GM12878 (cell line): ENCODE measurements at regions not wholly inside any gene's neighbourhood (a gene's known extent, or its start where the extent isn't known, plus 50 kb on each side); places are given as distances from the start of the nearest gene placed in this dataset.

Experiments
- ATAC-seq: fragments of 200-7000 bp; cut with Tn5 transposase; 3 replicates; pipeline ENCODE4 v1.9.1; 2020; ENCODE audit warnings: mild to moderate bottlenecking, moderate library complexity
- BruUV-seq: library from RNA; stranded (reverse); fragments of 400-500 nt; replicated peaks from 2 replicates; lab custom pipeline; 2021; lab: Mats Ljungman, UMichigan
- CTCF ChIA-PET: fragments of 300-600 bp; sonication (Branson Sonifier 250); formaldehyde crosslinking; extraction: SDS; loops from one replicate; lab custom pipeline; 2021; ENCODE audit warnings: inconsistent platforms; lab: Yijun Ruan, JAX
- POLR2A ChIA-PET: fragments of 350-600 bp; formaldehyde crosslinking; extraction: SDS; loops from one replicate; lab custom pipeline; 2021; ENCODE audit warnings: inconsistent platforms; lab: Charles Lee
- RAD21 ChIA-PET: fragments of 300-600 bp; sonication (Branson Sonifier 250); formaldehyde crosslinking; loops from one replicate; lab custom pipeline; 2023; ENCODE audit warnings: antibody characterized with exemption; ENCODE audit not compliant: unreplicated experiment; lab: Charles Lee
- SMC1A ChIA-PET: fragments of 300-600 bp; sonication (Branson Sonifier 250); formaldehyde crosslinking; loops from one replicate; lab custom pipeline; 2023; ENCODE audit not compliant: unreplicated experiment, uncharacterized antibody; lab: Charles Lee
- DNase-seq: peaks from one replicate; pipeline ENCODE4 v3.0.0-alpha.2; 2011; ENCODE audit warnings: low read depth, low spot score
- FAIRE-seq: peaks from 3 replicates; lab custom pipeline; 2011; peaks lifted over from hg19 to GRCh38; lab: Jason Lieb, UNC
- H2AFZ ChIP-seq: 2 replicates; pipeline ENCODE4 v1.6.0; 2011; ENCODE audit warnings: low read depth, low read length, control low read depth; ENCODE audit not compliant: control insufficient read depth
- H3K27ac ChIP-seq: 2 replicates; pipeline ENCODE4 v1.5.1; 2011; ENCODE audit warnings: control low read depth; ENCODE audit not compliant: control insufficient read depth, insufficient read depth
- H3K27me3 ChIP-seq, 2 experiments: replicated peaks in 1 of 2; 2 replicates each; pipeline versions ENCODE4 v1.6.0 to v1.6.1; 2011; ENCODE audit warnings: low read length in 1 of 2; ENCODE audit not compliant: control insufficient read depth in 2 of 2, insufficient read depth in 2 of 2
- H3K36me3 ChIP-seq, 2 experiments: 2 replicates each; pipeline ENCODE4 v1.5.1; 2011; ENCODE audit warnings: low read length in 1 of 2; ENCODE audit not compliant: control insufficient read depth in 2 of 2, insufficient read depth in 2 of 2
- H3K4me1 ChIP-seq: 2 replicates; pipeline ENCODE4 v1.6.1; 2011; ENCODE audit warnings: mild to moderate bottlenecking, low read length, moderate library complexity, mixed read lengths; ENCODE audit not compliant: control insufficient read depth, insufficient read depth
- H3K4me2 ChIP-seq: 2 replicates; pipeline ENCODE4 v1.6.0; 2011; ENCODE audit warnings: control low read depth; ENCODE audit not compliant: control insufficient read depth, insufficient read depth
- H3K4me3 ChIP-seq: fragments of 200-600 bp; sonication (generic); 2 replicates; pipeline ENCODE4 v1.5.1; 2016
- H3K79me2 ChIP-seq: 2 replicates; pipeline ENCODE4 v1.6.0; 2011; ENCODE audit warnings: low read length; ENCODE audit not compliant: control insufficient read depth, insufficient read depth
- H3K9ac ChIP-seq: 2 replicates; pipeline ENCODE4 v1.8.0; 2011; ENCODE audit warnings: low read length, control low read depth, mixed read lengths; ENCODE audit not compliant: control insufficient read depth, insufficient read depth
- H3K9me3 ChIP-seq: replicated peaks from 3 replicates; pipeline ENCODE4 v1.5.1; 2011; ENCODE audit warnings: mild to moderate bottlenecking, low read length; ENCODE audit not compliant: control insufficient read depth, insufficient read depth
- H4K20me1 ChIP-seq: 2 replicates; pipeline ENCODE4 v1.6.0; 2011; ENCODE audit not compliant: control insufficient read depth, insufficient read depth
- CBX5 ChIP-seq: sonication (generic); IDR thresholded peaks from 2 replicates; pipeline ENCODE4 v1.6.1; 2016; ENCODE audit warnings: low read depth, moderate library complexity, mild to moderate bottlenecking, inconsistent platforms
- CHD1 ChIP-seq: IDR thresholded peaks from 2 replicates; pipeline ENCODE4 v1.6.1; 2012; ENCODE audit warnings: low read depth, low read length, improper control_type of control experiment
- CUX1 ChIP-seq: IDR thresholded peaks from 2 replicates; pipeline ENCODE4 v1.6.1; 2012; ENCODE audit warnings: improper control_type of control experiment, low read depth, low read length; ENCODE audit not compliant: insufficient replicate concordance
- IRF4 ChIP-seq: IDR thresholded peaks from 2 replicates; pipeline ENCODE4 v1.6.1; 2011; ENCODE audit warnings: low read depth, low read length
- PML ChIP-seq: IDR thresholded peaks from 2 replicates; pipeline ENCODE4 v1.6.1; 2012; ENCODE audit warnings: low read length, inconsistent platforms
- POLR2AphosphoS5 ChIP-seq: IDR thresholded peaks from 2 replicates; pipeline ENCODE4 v1.6.1; 2011; ENCODE audit warnings: mild to moderate bottlenecking, low read length, inconsistent platforms
- POU2F2 ChIP-seq: IDR thresholded peaks from 3 replicates; pipeline ENCODE4 v1.6.1; 2011; ENCODE audit warnings: low read depth, mild to moderate bottlenecking, low read length, borderline replicate concordance
- RELA ChIP-seq: fragments of 450-650 bp; IDR thresholded peaks from 2 replicates; pipeline ENCODE4 v1.8.0; 2014; ENCODE audit warnings: borderline replicate concordance; ENCODE audit not compliant: partially characterized antibody
- YBX1 ChIP-seq: fragments of 450-650 bp; IDR thresholded peaks from 2 replicates; pipeline ENCODE4 v1.6.1; 2016; ENCODE audit warnings: antibody characterized with exemption
- ZBED1 ChIP-seq: IDR thresholded peaks from 2 replicates; pipeline ENCODE4 v1.6.1; 2016; ENCODE audit warnings: borderline replicate concordance
- WGBS: methylation state at CpG from one replicate; pipeline ENCODE4 v1.1.6; 2016; ENCODE audit warnings: low lambda C conversion rate; ENCODE audit not compliant: insufficient replicate concordance, insufficient coverage; ENCODE audit errors: missing lambda C conversion rate; 5-methylcytosine and 5-hydroxymethylcytosine counted together
- in situ Hi-C: fragments of 300-500 bp; cut with MboI; formaldehyde crosslinking; loops from 9 replicates; pipeline ENCODE4 v1.14.3; 2018; ENCODE audit warnings: mixed read lengths
- intact Hi-C: fragments of 100-400 bp; cut with micrococcal nuclease; formaldehyde crosslinking; loops from one replicate; pipeline ENCODE4 v1.14.2; 2022; ENCODE audit not compliant: unreplicated experiment
- TF ChIP-seq, protein P1 (sequence below): IDR thresholded peaks from 2 replicates; pipeline ENCODE4 v1.6.1; 2011; ENCODE audit warnings: mild to moderate bottlenecking, low read depth, low read length, moderate library complexity; ENCODE audit not compliant: insufficient replicate concordance

DNA sequence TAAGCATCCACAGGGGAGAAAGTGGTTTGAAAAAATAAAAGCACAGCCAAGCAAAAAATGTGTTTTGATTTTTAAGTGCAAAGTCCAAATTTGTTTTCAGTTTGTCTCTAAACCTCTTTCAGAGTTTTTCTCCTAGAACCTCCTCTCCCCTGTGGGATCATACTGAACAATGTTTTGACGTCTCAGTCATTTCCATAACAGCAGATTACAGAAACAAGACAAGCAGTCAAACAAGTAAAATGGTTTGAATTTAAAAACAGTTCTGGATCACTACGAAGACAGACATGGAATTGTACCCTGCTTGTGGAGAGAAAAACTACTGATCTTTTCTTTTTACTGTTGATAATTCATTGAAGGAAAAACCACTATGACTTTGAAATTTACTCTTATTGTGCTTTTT, 245.7 kb upstream of the CNTN4 start:
- DNase-seq (no peak), FAIRE-seq (no peak), ATAC-seq (no peak)
- no peaks in the 10 kb centered on the region for H4K20me1 ChIP-seq
- H2AFZ ChIP-seq: no peak overlapping the region
- intact Hi-C loops (no loop called here), in situ Hi-C loops (no loop called here)
- ChIA-PET CTCF (no interaction called here), POLR2A (no interaction called here), SMC1A (interaction anchor here (0.8 kb wide), 1 partner anchor 18 kb away, joined by 3 read pairs; no protein-coding TSS in a partner anchor), RAD21 (no interaction called here)
- no peak overlapping the region for H3K27ac ChIP-seq
- 0% methylated on average over 2 of the region's 2 CpGs for WGBS
- no peak overlapping the region for H3K4me2 ChIP-seq
- H3K27me3 ChIP-seq: no peaks in the 10 kb centered on the region
- H3K9me3 ChIP-seq: no peaks in the 10 kb centered on the region
- no peak overlapping the region for H3K9ac ChIP-seq
- TF ChIP-seq IRF4 (no peak), YBX1 (no peak), POU2F2 (no peak), PML (no peak)
- no peaks in the 10 kb centered on the region for H3K36me3 ChIP-seq
- no TSS peak for BruUV-seq
- H3K79me2 ChIP-seq: no peaks in the 10 kb centered on the region
- no peak overlapping the region for H3K4me3 ChIP-seq
- no peaks in the 10 kb centered on the region for H3K4me1 ChIP-seq

GRCh38 chr3:1855841-1856240, 242.8 kb upstream of the CNTN4 start:
- no peak overlapping the region for H3K4me3 ChIP-seq
- no peak overlapping the region for H2AFZ ChIP-seq
- no peaks in the 10 kb centered on the region for H3K27me3 ChIP-seq
- in situ Hi-C loops (no loop called here), intact Hi-C loops (no loop called here)
- H3K79me2 ChIP-seq: no peaks in the 10 kb centered on the region
- H3K4me2 ChIP-seq: no peak overlapping the region
- POLR2A ChIA-PET: no interaction called here
- no peak overlapping the region for H3K27ac ChIP-seq
- H4K20me1 ChIP-seq: no peaks in the 10 kb centered on the region
- H3K36me3 ChIP-seq: no peaks in the 10 kb centered on the region
- no peaks in the 10 kb centered on the region for H3K4me1 ChIP-seq
- FAIRE-seq: no peak
- DNase-seq: no peak
- 10% methylated on average over 3 of the region's 3 CpGs for WGBS
- SMC1A ChIA-PET: no interaction called here
- H3K9me3 ChIP-seq: no peaks in the 10 kb centered on the region
- CTCF ChIA-PET: no interaction called here
- no TSS peak for BruUV-seq
- ATAC-seq: no peak
- no peak overlapping the region for H3K9ac ChIP-seq
- RAD21 ChIA-PET: no interaction called here
- no peak for TF ChIP-seq CBX5
- no peak for TF ChIP-seq RELA
- TF ChIP-seq CUX1: no peak
- TF ChIP-seq CHD1: no peak
- no peak for TF ChIP-seq POLR2AphosphoS5
- TF ChIP-seq ZBED1: no peak
- TF ChIP-seq, protein P1, sequence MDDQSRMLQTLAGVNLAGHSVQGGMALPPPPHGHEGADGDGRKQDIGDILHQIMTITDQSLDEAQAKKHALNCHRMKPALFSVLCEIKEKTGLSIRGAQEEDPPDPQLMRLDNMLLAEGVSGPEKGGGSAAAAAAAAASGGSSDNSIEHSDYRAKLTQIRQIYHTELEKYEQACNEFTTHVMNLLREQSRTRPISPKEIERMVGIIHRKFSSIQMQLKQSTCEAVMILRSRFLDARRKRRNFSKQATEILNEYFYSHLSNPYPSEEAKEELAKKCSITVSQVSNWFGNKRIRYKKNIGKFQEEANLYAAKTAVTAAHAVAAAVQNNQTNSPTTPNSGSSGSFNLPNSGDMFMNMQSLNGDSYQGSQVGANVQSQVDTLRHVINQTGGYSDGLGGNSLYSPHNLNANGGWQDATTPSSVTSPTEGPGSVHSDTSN: no peak
